Left forelimb (tissue), 1 donor: ENCODE measurements at regions not wholly inside any gene's neighbourhood (a gene's known extent, or its start where the extent isn't known, plus 50 kb on each side); places are given as distances from the start of the nearest gene placed in this dataset.
"Not testable (repeated sequence)": the region's sequence is repeated elsewhere in the genome, so short reads cannot be mapped to it uniquely, and the experiment has no call there.

ENCODE experiments used
- DNase-seq: peaks from one replicate; pipeline ENCODE4 v3.0.0-alpha.2; 2018; ENCODE audit warnings: low spot score

- no peak for DNase-seq
Observed at GRCh38 chr5:89072842-89073672, 190.1 kb upstream of the MEF2C start.

- no peak for DNase-seq
Observed at GRCh38 chr5:89071941-89072331, 189.0 kb upstream of the MEF2C start.

- DNase-seq, result no peak
Observed at GRCh38 chr5:89071101-89071940, 188.3 kb upstream of the MEF2C start.

- DNase-seq, result no peak
Observed at GRCh38 chr5:89069591-89069990, 186.6 kb upstream of the MEF2C start.

GRCh38 chr5:89067362-89067761 lies 184.4 kb upstream of the MEF2C start:
- no peak for DNase-seq

- DNase-seq, result no peak
Observed at GRCh38 chr5:89065919-89066318, 182.9 kb upstream of the MEF2C start.

- DNase-seq, result no peak
Observed at GRCh38 chr5:89064736-89065135, 181.8 kb upstream of the MEF2C start.

- DNase-seq, result no peak
Observed at GRCh38 chr5:89064054-89064453, 181.1 kb upstream of the MEF2C start.

GRCh38 chr5:89060768-89061167 lies 177.8 kb upstream of the MEF2C start:
- no peak for DNase-seq

- DNase-seq, result no peak
Observed at GRCh38 chr5:89059274-89059673, 176.3 kb upstream of the MEF2C start.

GRCh38 chr5:89055695-89056085 lies 172.7 kb upstream of the MEF2C start:
- no peak for DNase-seq

GRCh38 chr5:89055015-89055694 lies 172.2 kb upstream of the MEF2C start:
- DNase-seq, result no peak

- no peak for DNase-seq
Observed at GRCh38 chr5:89053547-89053946, 170.6 kb upstream of the MEF2C start.

- DNase-seq, result not testable (repeated sequence)
Observed at GRCh38 chr5:89050062-89050461, 167.1 kb upstream of the MEF2C start.

- DNase-seq, result no peak
Observed at GRCh38 chr5:89047571-89047970, 164.6 kb upstream of the MEF2C start.

- no peak for DNase-seq
Observed at GRCh38 chr5:89045216-89045615, 162.2 kb upstream of the MEF2C start.

- DNase-seq, result no peak
Observed at GRCh38 chr5:89044674-89045200, 161.8 kb upstream of the MEF2C start.

GRCh38 chr5:89043676-89044075 lies 160.7 kb upstream of the MEF2C start:
- DNase-seq, result no peak

GRCh38 chr5:89042746-89043145 lies 159.8 kb upstream of the MEF2C start:
- DNase-seq, result no peak

GRCh38 chr5:89041976-89042375 lies 159.0 kb upstream of the MEF2C start:
- DNase-seq, result no peak

GRCh38 chr5:89041249-89041779 lies 158.3 kb upstream of the MEF2C start:
- no peak for DNase-seq
